Osteoblast (primary cell): ENCODE measurements at regions not wholly inside any gene's neighbourhood (a gene's known extent, or its start where the extent isn't known, plus 50 kb on each side); places are given as distances from the start of the nearest gene placed in this dataset.
A peak's percentile ranks its signal among the peaks of the same experiment; 100 is the strongest.

ENCODE experiments used
- DNase-seq: peaks from one replicate; pipeline ENCODE4 v3.0.0; 2011; ENCODE audit warnings: low spot score, mixed read lengths; ENCODE audit not compliant: insufficient read length; ENCODE audit errors: missing footprints
- H2AFZ ChIP-seq: 2 replicates; pipeline ENCODE4 v1.6.0; 2011; ENCODE audit warnings: mild to moderate bottlenecking, low read length
- H3K27ac ChIP-seq: 2 replicates; pipeline ENCODE4 v1.5.1; 2011; ENCODE audit warnings: mild to moderate bottlenecking, low read depth, low read length, moderate library complexity
- H3K27me3 ChIP-seq: 2 replicates; pipeline ENCODE4 v1.6.0; 2012; ENCODE audit warnings: mild to moderate bottlenecking, control low read depth, inconsistent platforms, low read length, moderate library complexity; ENCODE audit not compliant: insufficient read depth
- H3K36me3 ChIP-seq: 2 replicates; pipeline ENCODE4 v1.5.1; 2011; ENCODE audit warnings: mild to moderate bottlenecking, low read length, control low read depth, moderate library complexity; ENCODE audit not compliant: insufficient read depth
- H3K4me1 ChIP-seq: 2 replicates; pipeline ENCODE4 v1.5.1; 2011; ENCODE audit warnings: mild to moderate bottlenecking, low read length, control low read depth, moderate library complexity; ENCODE audit not compliant: insufficient read depth
- H3K4me2 ChIP-seq: 2 replicates; pipeline ENCODE4 v1.6.0; 2011; ENCODE audit warnings: mild to moderate bottlenecking, low read length; ENCODE audit not compliant: insufficient read depth
- H3K4me3 ChIP-seq: fragments of 200-600 bp; sonication (generic); 3 replicates; pipeline ENCODE4 v1.5.1; 2012; ENCODE audit warnings: mild to moderate bottlenecking, low read length, inconsistent platforms; ENCODE audit not compliant: insufficient read depth
- H3K79me2 ChIP-seq: 2 replicates; pipeline ENCODE4 v1.6.0; 2012; ENCODE audit warnings: mild to moderate bottlenecking, low read length, control low read depth, inconsistent platforms; ENCODE audit not compliant: insufficient read depth
- H3K9me3 ChIP-seq: 2 replicates; pipeline ENCODE4 v1.5.1; 2011; ENCODE audit warnings: low read depth, low read length, control low read depth
- H4K20me1 ChIP-seq: 2 replicates; pipeline ENCODE4 v1.6.0; 2012; ENCODE audit warnings: mild to moderate bottlenecking, low read length, control low read depth; ENCODE audit not compliant: insufficient read depth
- CTCF ChIP-seq: IDR thresholded peaks from 2 replicates; pipeline ENCODE4 v1.5.1; 2011; ENCODE audit warnings: mild to moderate bottlenecking, low read depth, low read length, moderate library complexity; ENCODE audit errors: extremely low read depth

GRCh38 chr9:134502809-134503211 lies 138.8 kb upstream of the COL5A1 start:
- Histone ChIP-seq H3K4me1 (peaks cover 17% of the 10 kb centered on the region), H3K36me3 (no peaks in the 10 kb centered on the region), H3K79me2 (no peaks in the 10 kb centered on the region), H3K27me3 (peaks cover 13% of the 10 kb centered on the region), H3K4me2 (peak overlapping the region; percentile 13), H3K27ac (peak overlapping the region; percentile 90), H3K4me3 (no peak overlapping the region), H2AFZ (peak overlapping the region; percentile 94), H3K9me3 (no peaks in the 10 kb centered on the region), H4K20me1 (no peaks in the 10 kb centered on the region)
- TF ChIP-seq CTCF: no peak
- peak; percentile 100 for DNase-seq

GRCh38 chr9:134503301-134504105 lies 138.1 kb upstream of the COL5A1 start:
- H3K27me3 ChIP-seq: peaks cover 13% of the 10 kb centered on the region
- peak overlapping the region; percentile 90 for H3K27ac ChIP-seq
- H3K4me2 ChIP-seq: peak overlapping the region; percentile 13
- H3K4me1 ChIP-seq: peaks cover 14% of the 10 kb centered on the region
- no peaks in the 10 kb centered on the region for H3K9me3 ChIP-seq
- peak overlapping the region; percentile 94 for H2AFZ ChIP-seq
- DNase-seq: peak; percentile 62
- H3K4me3 ChIP-seq: no peak overlapping the region
- H4K20me1 ChIP-seq: no peaks in the 10 kb centered on the region
- H3K79me2 ChIP-seq: no peaks in the 10 kb centered on the region
- no peak for TF ChIP-seq CTCF
- no peaks in the 10 kb centered on the region for H3K36me3 ChIP-seq

GRCh38 chr9:134504106-134504385 lies 137.6 kb upstream of the COL5A1 start:
- peak; percentile 17 for DNase-seq
- Histone ChIP-seq H3K4me3 (no peak overlapping the region), H3K79me2 (no peaks in the 10 kb centered on the region), H3K4me1 (peaks cover 14% of the 10 kb centered on the region), H4K20me1 (no peaks in the 10 kb centered on the region), H3K4me2 (no peak overlapping the region), H3K36me3 (no peaks in the 10 kb centered on the region), H3K27ac (no peak overlapping the region), H3K9me3 (no peaks in the 10 kb centered on the region), H3K27me3 (peaks cover 13% of the 10 kb centered on the region), H2AFZ (no peak overlapping the region)
- no peak for TF ChIP-seq CTCF

GRCh38 chr9:134505032-134505431 lies 136.6 kb upstream of the COL5A1 start:
- Histone ChIP-seq H3K4me2 (no peak overlapping the region), H4K20me1 (no peaks in the 10 kb centered on the region), H3K36me3 (no peaks in the 10 kb centered on the region), H3K4me3 (no peak overlapping the region), H3K27ac (no peak overlapping the region), H3K4me1 (peaks cover 14% of the 10 kb centered on the region), H3K9me3 (no peaks in the 10 kb centered on the region), H3K79me2 (no peaks in the 10 kb centered on the region), H2AFZ (no peak overlapping the region), H3K27me3 (peaks cover 13% of the 10 kb centered on the region)
- DNase-seq: no peak
- no peak for TF ChIP-seq CTCF
